ENCODE measurements at regions not wholly inside any gene's neighbourhood (a gene's known extent, or its start where the extent isn't known, plus 50 kb on each side); places are given as distances from the start of the nearest gene placed in this dataset.

DNA sequence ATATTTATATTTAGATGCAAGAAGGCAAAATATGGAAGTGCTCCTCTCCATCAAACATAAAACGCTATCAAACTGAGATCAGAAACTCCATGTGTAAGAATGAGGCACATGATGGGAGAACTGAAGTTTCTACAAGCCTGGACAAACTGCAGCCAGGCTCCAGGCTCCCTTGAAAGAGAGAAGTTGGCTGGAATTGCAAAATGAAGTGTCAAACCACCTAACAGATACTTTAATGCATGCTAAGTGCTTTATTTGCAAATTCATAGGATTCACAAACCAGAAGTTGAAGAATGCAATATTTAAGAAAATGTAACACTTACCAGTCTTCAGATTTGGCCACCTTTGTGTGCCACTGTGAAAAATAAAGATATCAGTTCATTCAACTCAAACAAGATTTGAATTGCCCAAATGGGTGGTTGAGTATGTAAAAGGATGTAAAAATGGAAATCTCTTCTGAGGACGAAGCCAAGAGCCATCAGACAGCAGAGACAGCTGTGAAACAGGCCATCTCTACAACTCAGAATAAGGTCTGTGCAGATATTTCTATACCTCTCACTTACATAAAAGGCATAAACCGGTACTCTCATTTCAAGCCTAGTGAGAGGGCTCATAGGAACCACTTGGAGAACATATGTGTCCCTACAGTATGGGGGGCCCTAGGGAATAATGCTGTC lies 87.0 kb downstream of the DPPA2 start:
- DNase-seq (ENCODE audit: low read depth) = no peak
- no peak for TF ChIP-seq CTCF (IDR thresholded peaks at IDR 0.05; ENCODE audit: low read depth, low read length, missing control alignments)
- no peak overlapping the region for H3K4me3 ChIP-seq (ENCODE audit: low read depth, low read length)

- H3K4me3 ChIP-seq (ENCODE audit: low read depth, low read length) = no peak overlapping the region
- no peak for TF ChIP-seq CTCF (IDR thresholded peaks at IDR 0.05; ENCODE audit: low read depth, low read length, missing control alignments)
- no peak for DNase-seq (ENCODE audit: low read depth)
Measured at GRCh38 chr3:109234300-109234699, 82.0 kb downstream of the DPPA2 start.

DNA sequence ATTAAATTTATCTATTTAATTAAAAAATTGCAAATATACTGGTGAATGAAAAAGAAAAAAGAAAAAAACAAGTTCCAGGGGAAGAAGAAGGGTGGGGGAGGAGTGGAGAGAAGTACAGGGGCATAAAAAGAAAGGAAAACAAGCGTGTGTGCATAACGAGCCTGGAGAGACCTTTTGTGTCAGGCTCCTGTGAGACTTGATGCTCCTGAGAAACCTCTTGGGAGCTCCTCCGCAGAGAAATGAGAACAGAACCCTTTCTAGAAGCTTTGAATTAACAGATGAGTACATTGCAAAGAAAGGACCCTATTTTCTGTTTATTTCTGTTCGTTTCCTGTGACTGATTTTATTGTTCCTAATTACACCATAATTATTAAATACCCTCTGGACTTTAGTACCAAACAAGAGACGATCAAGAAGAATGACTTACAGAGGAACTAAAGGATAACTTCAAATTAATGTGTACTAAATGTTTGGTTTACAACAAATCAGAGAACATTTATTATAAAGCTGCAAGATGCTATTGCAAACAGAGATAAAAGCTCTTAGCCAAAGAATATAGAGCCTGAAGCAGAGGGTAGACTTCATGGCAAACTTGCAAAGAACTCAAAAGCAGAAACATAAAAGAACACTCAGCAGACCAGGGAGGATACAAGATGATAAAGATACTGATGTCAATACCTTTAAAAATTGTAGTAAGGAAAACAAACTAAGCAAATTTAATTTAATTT lies 74.7 kb downstream of the DPPA2 start:
- TF ChIP-seq CTCF (IDR thresholded peaks at IDR 0.05; ENCODE audit: low read depth, low read length, missing control alignments) = no peak

DNA sequence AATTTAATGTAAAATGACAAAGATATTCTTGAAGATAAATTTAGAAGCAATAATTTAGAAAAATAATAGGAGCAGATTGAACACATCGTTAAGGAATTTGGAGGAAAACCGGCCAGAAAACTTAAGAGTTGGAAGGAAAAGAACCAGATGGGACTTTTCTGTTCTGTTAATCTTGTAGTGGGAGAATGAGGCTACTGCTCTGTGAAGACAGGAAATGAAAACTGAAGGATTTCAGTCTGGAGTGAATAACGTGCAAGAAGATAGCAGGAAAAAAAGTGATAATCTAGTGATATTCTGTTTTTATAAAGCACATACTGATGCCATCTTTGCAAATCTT lies 74.2 kb downstream of the DPPA2 start:
- no peak for TF ChIP-seq CTCF (IDR thresholded peaks at IDR 0.05; ENCODE audit: low read depth, low read length, missing control alignments)
- no peak for DNase-seq (ENCODE audit: low read depth)
- H3K4me3 ChIP-seq (ENCODE audit: low read depth, low read length) = no peak overlapping the region

More for the DNA sequence above, 74.7 kb downstream of the DPPA2 start:
- DNase-seq (ENCODE audit: low read depth) = no peak
- H3K4me3 ChIP-seq (ENCODE audit: low read depth, low read length) = no peak overlapping the region

Measured in GM12864 (cell line).